ENCODE measurements at regions not wholly inside any gene's neighbourhood (a gene's known extent, or its start where the extent isn't known, plus 50 kb on each side); places are given as distances from the start of the nearest gene placed in this dataset.

GRCh38 chr13:29696606-29697005 lies 101.1 kb upstream of the SLC7A1 start:
- FAIRE-seq (peak; percentile 98), DNase-seq (no peak)
- TF ChIP-seq CTCF (IDR thresholded peaks at IDR 0.05; ENCODE audit: borderline replicate concordance, extremely low read depth, insufficient read depth) = no peak
- Histone ChIP-seq H3K4me3 (ENCODE audit: low read length in 3 of 3) (no peak overlapping the region), H3K27ac (ENCODE audit: low read depth in 2 of 2, low read length in 2 of 2) (no peak overlapping the region), H3K27me3 (ENCODE audit: control insufficient read depth, insufficient read depth, low read length) (no peaks in the 10 kb centered on the region), H3K9me3 (ENCODE audit: control insufficient read depth in 2 of 3, insufficient read depth in 1 of 3, low read length in 3 of 3) (no peaks in the 10 kb centered on the region), H3K36me3 (ENCODE audit: control insufficient read depth in 2 of 3, insufficient read depth in 3 of 3, low read length in 3 of 3) (no peaks in the 10 kb centered on the region), H3K9ac (ENCODE audit: low read length in 3 of 3) (no peak overlapping the region), H3K4me1 (ENCODE audit: control insufficient read depth in 2 of 3, insufficient read depth in 2 of 3, low read depth in 1 of 3, low read length in 3 of 3) (no peaks in the 10 kb centered on the region)
- intact Hi-C loops (cut with DNase I) = no loop called here

- H3K27me3 ChIP-seq (ENCODE audit: control insufficient read depth, insufficient read depth, low read length) = no peaks in the 10 kb centered on the region
- no peak for TF ChIP-seq CTCF (IDR thresholded peaks at IDR 0.05; ENCODE audit: borderline replicate concordance, extremely low read depth, insufficient read depth)
- FAIRE-seq (no peak), DNase-seq (no peak)
- no peaks in the 10 kb centered on the region for H3K9me3 ChIP-seq (ENCODE audit: control insufficient read depth in 2 of 3, insufficient read depth in 1 of 3, low read length in 3 of 3)
- H3K36me3 ChIP-seq (ENCODE audit: control insufficient read depth in 2 of 3, insufficient read depth in 3 of 3, low read length in 3 of 3) = no peaks in the 10 kb centered on the region
- intact Hi-C loops (cut with DNase I) = no loop called here
- H3K9ac ChIP-seq (ENCODE audit: low read length in 3 of 3) = no peak overlapping the region
- no peak overlapping the region for H3K27ac ChIP-seq (ENCODE audit: low read depth in 2 of 2, low read length in 2 of 2)
- H3K4me3 ChIP-seq (ENCODE audit: low read length in 3 of 3) = no peak overlapping the region
- H3K4me1 ChIP-seq (ENCODE audit: control insufficient read depth in 2 of 3, insufficient read depth in 2 of 3, low read depth in 1 of 3, low read length in 3 of 3) = no peaks in the 10 kb centered on the region
These were observed 97.9 kb upstream of the SLC7A1 start for GRCh38 chr13:29693275-29693945.

GRCh38 chr13:29689548-29689947 lies 94.1 kb upstream of the SLC7A1 start:
- H3K9me3 ChIP-seq (ENCODE audit: control insufficient read depth in 2 of 3, insufficient read depth in 1 of 3, low read length in 3 of 3) = no peaks in the 10 kb centered on the region
- no peaks in the 10 kb centered on the region for H3K36me3 ChIP-seq (ENCODE audit: control insufficient read depth in 2 of 3, insufficient read depth in 3 of 3, low read length in 3 of 3)
- H3K4me1 ChIP-seq (ENCODE audit: control insufficient read depth in 2 of 3, insufficient read depth in 2 of 3, low read depth in 1 of 3, low read length in 3 of 3) = no peaks in the 10 kb centered on the region
- intact Hi-C loops (cut with DNase I) = no loop called here
- H3K9ac ChIP-seq (ENCODE audit: low read length in 3 of 3) = no peak overlapping the region
- no peaks in the 10 kb centered on the region for H3K27me3 ChIP-seq (ENCODE audit: control insufficient read depth, insufficient read depth, low read length)
- H3K4me3 ChIP-seq (ENCODE audit: low read length in 3 of 3) = no peak overlapping the region
- DNase-seq (no peak), FAIRE-seq (no peak)
- no peak overlapping the region for H3K27ac ChIP-seq (ENCODE audit: low read depth in 2 of 2, low read length in 2 of 2)
- no peak for TF ChIP-seq CTCF (IDR thresholded peaks at IDR 0.05; ENCODE audit: borderline replicate concordance, extremely low read depth, insufficient read depth)

GRCh38 chr13:29688193-29688592 lies 92.7 kb upstream of the SLC7A1 start:
- H3K9me3 ChIP-seq (ENCODE audit: control insufficient read depth in 2 of 3, insufficient read depth in 1 of 3, low read length in 3 of 3) = no peaks in the 10 kb centered on the region
- no peak overlapping the region for H3K4me3 ChIP-seq (ENCODE audit: low read length in 3 of 3)
- no peaks in the 10 kb centered on the region for H3K27me3 ChIP-seq (ENCODE audit: control insufficient read depth, insufficient read depth, low read length)
- no peak overlapping the region for H3K27ac ChIP-seq (ENCODE audit: low read depth in 2 of 2, low read length in 2 of 2)
- H3K36me3 ChIP-seq (ENCODE audit: control insufficient read depth in 2 of 3, insufficient read depth in 3 of 3, low read length in 3 of 3) = no peaks in the 10 kb centered on the region
- DNase-seq = no peak
- intact Hi-C loops (cut with DNase I) = no loop called here
- H3K4me1 ChIP-seq (ENCODE audit: control insufficient read depth in 2 of 3, insufficient read depth in 2 of 3, low read depth in 1 of 3, low read length in 3 of 3) = no peaks in the 10 kb centered on the region
- no peak for FAIRE-seq
- H3K9ac ChIP-seq (ENCODE audit: low read length in 3 of 3) = no peak overlapping the region
- TF ChIP-seq CTCF (IDR thresholded peaks at IDR 0.05; ENCODE audit: borderline replicate concordance, extremely low read depth, insufficient read depth) = no peak

All from kidney (tissue), 13 donors.